ENCODE measurements at regions not wholly inside any gene's neighbourhood (a gene's known extent, or its start where the extent isn't known, plus 50 kb on each side); places are given as distances from the start of the nearest gene placed in this dataset.

GRCh38 chr11:8826901-8827560 is 84.0 kb upstream of the AKIP1 start:
- peak; percentile 39 to 70 (median 60) for DNase-seq

- peak in 3 of 4 experiments; percentile 16 to 42 (median 33) for DNase-seq
Observed at GRCh38 chr11:8828046-8828445, 82.9 kb upstream of the AKIP1 start.

GRCh38 chr11:8828580-8829361 is 82.2 kb upstream of the AKIP1 start:
- peak; percentile 49 to 74 (median 68) for DNase-seq

- DNase-seq: no peak
Observed at GRCh38 chr11:8829556-8829955, 81.4 kb upstream of the AKIP1 start.

GRCh38 chr11:8830641-8831040 is 80.3 kb upstream of the AKIP1 start:
- DNase-seq: no peak

- no peak for DNase-seq
Observed at GRCh38 chr11:8831861-8832260, 79.1 kb upstream of the AKIP1 start.

GRCh38 chr11:8832571-8833260 is 78.3 kb upstream of the AKIP1 start:
- DNase-seq: no peak

- no peak for DNase-seq
Observed at GRCh38 chr11:8833568-8834315, 77.2 kb upstream of the AKIP1 start.

- DNase-seq: no peak
Observed at GRCh38 chr11:8834379-8834778, 76.6 kb upstream of the AKIP1 start.

GRCh38 chr11:8838248-8838647 is 72.7 kb upstream of the AKIP1 start:
- peak; percentile 40 to 60 (median 50) for DNase-seq

- DNase-seq: no peak
Observed at GRCh38 chr11:8839306-8839956, 71.6 kb upstream of the AKIP1 start.

- DNase-seq: peak in 3 of 4 experiments; percentile 15 to 25 (median 20)
Observed at GRCh38 chr11:8839957-8840945, 70.7 kb upstream of the AKIP1 start.

- no peak for DNase-seq
Observed at GRCh38 chr11:8841899-8842298, 69.1 kb upstream of the AKIP1 start.

- no peak for DNase-seq
Observed at GRCh38 chr11:8858808-8859207, 52.2 kb upstream of the AKIP1 start.

Measured in suppressor macrophage (primary cell).